H1 (cell line): ENCODE measurements at regions not wholly inside any gene's neighbourhood (a gene's known extent, or its start where the extent isn't known, plus 50 kb on each side); places are given as distances from the start of the nearest gene placed in this dataset.

Experiments
- CTCF ChIA-PET: fragments of 300-600 bp; sonication (Branson Sonifier 250); formaldehyde crosslinking; loops from one replicate; lab custom pipeline; 2021; ENCODE audit not compliant: partially characterized antibody; lab: Charles Lee
- POLR2A ChIA-PET: fragments of 300-600 bp; sonication (Branson Sonifier 250); formaldehyde crosslinking; loops from one replicate; lab custom pipeline; 2021; ENCODE audit warnings: inconsistent platforms; ENCODE audit not compliant: partially characterized antibody; lab: Charles Lee
- DNase-seq, 2 experiments: peaks; one replicate each; pipeline versions ENCODE4 v3.0.0 to v3.0.0-alpha.2; 2010 to 2022; ENCODE audit warnings: low spot score in 2 of 2, low read depth in 1 of 2, mixed read lengths in 1 of 2
- FAIRE-seq: peaks from 2 replicates; lab custom pipeline; 2011; peaks lifted over from hg19 to GRCh38; lab: Jason Lieb, UNC
- H2AFZ ChIP-seq: 2 replicates; pipeline ENCODE4 v1.8.1; 2012; ENCODE audit warnings: low read length, inconsistent platforms
- H2AK5ac ChIP-seq: 2 replicates; pipeline ENCODE4 v1.6.1; 2013; ENCODE audit warnings: low read depth, low read length
- H2BK120ac ChIP-seq: replicated peaks from 2 replicates; pipeline ENCODE3; 2013; ENCODE audit warnings: low read depth, low read length, inconsistent platforms
- H2BK12ac ChIP-seq: 2 replicates; pipeline ENCODE4 v1.6.1; 2013; ENCODE audit warnings: low read depth, low read length
- H2BK15ac ChIP-seq: 2 replicates; pipeline ENCODE4 v1.6.1; 2013; ENCODE audit warnings: low read length
- H2BK20ac ChIP-seq: 2 replicates; pipeline ENCODE4 v1.6.1; 2013; ENCODE audit warnings: low read length
- H2BK5ac ChIP-seq: 2 replicates; pipeline ENCODE4 v1.6.1; 2013; ENCODE audit warnings: low read depth, low read length
- H3K14ac ChIP-seq: 2 replicates; pipeline ENCODE4 v1.6.1; 2013; ENCODE audit warnings: inconsistent platforms; ENCODE audit not compliant: insufficient read length
- H3K18ac ChIP-seq: 2 replicates; pipeline ENCODE4 v1.6.1; 2013; ENCODE audit warnings: low read length; ENCODE audit errors: extremely low read depth
- H3K23ac ChIP-seq: 2 replicates; pipeline ENCODE4 v1.6.1; 2013; ENCODE audit warnings: inconsistent platforms; ENCODE audit not compliant: insufficient read length
- H3K23me2 ChIP-seq: 2 replicates; pipeline ENCODE4 v1.6.1; 2013; ENCODE audit warnings: low read depth, low read length
- H3K27ac ChIP-seq: 2 replicates; pipeline ENCODE4 v1.6.1; 2011; ENCODE audit warnings: low read depth, low read length, inconsistent platforms
- H3K27me3 ChIP-seq, 4 experiments: replicated peaks in 1 of 4; 1 replicate in 1 of 4; 2 replicates in 3 of 4; pipeline versions ENCODE4 v1.6.1 to v1.8.1; 2011 to 2013; ENCODE audit warnings: low read length in 3 of 4, mild to moderate bottlenecking in 3 of 4, inconsistent platforms in 2 of 4, mixed read lengths in 2 of 4, moderate library complexity in 1 of 4; ENCODE audit not compliant: control insufficient read depth in 3 of 4, insufficient read depth in 3 of 4; ENCODE audit errors: extremely low read depth in 1 of 4
- H3K36me3 ChIP-seq, 4 experiments: 2 replicates each; pipeline versions ENCODE4 v1.6.1 to v1.8.1; 2011 to 2013; ENCODE audit warnings: mild to moderate bottlenecking in 4 of 4, low read length in 3 of 4, moderate library complexity in 2 of 4, control low read depth in 1 of 4, inconsistent platforms in 1 of 4; ENCODE audit not compliant: insufficient read depth in 4 of 4, control insufficient read depth in 2 of 4
- H3K4ac ChIP-seq: replicated peaks from 2 replicates; pipeline ENCODE3; 2013; ENCODE audit warnings: low read length, low read depth, mixed read lengths, inconsistent platforms; ENCODE audit not compliant: insufficient read length
- H3K4me1 ChIP-seq, 4 experiments: replicated peaks in 1 of 4; 1 replicate in 1 of 4; 2 replicates in 3 of 4; pipeline versions ENCODE4 v1.6.1 to v1.8.1; 2011 to 2013; ENCODE audit warnings: low read length in 3 of 4, inconsistent platforms in 2 of 4, mixed read lengths in 1 of 4; ENCODE audit not compliant: insufficient read depth in 4 of 4, control insufficient read depth in 3 of 4
- H3K4me2 ChIP-seq, 2 experiments: 2 replicates each; pipeline versions ENCODE4 v1.6.1 to v1.8.1; 2011 to 2013; ENCODE audit warnings: low read depth in 2 of 2, low read length in 2 of 2, control low read depth in 1 of 2, inconsistent platforms in 1 of 2, mild to moderate bottlenecking in 1 of 2; ENCODE audit not compliant: insufficient read depth in 1 of 2
- H3K4me3 ChIP-seq, 4 experiments: fragments of 200-600, 300-600 bp in 1 of 4; sonication (generic), shearing (Covaris generic), sonication (Bioruptor Twin) in 1 of 4; 2 replicates each; pipeline versions ENCODE4 v1.5.1 to v1.8.1; 2011 to 2016; ENCODE audit warnings: low read length in 4 of 4, low read depth in 3 of 4, control low read depth in 2 of 4, inconsistent platforms in 2 of 4, mild to moderate bottlenecking in 2 of 4, mixed read lengths in 1 of 4, moderate library complexity in 1 of 4; ENCODE audit not compliant: insufficient read depth in 2 of 4; ENCODE audit errors: extremely low read depth in 1 of 4
- H3K56ac ChIP-seq: replicated peaks from 2 replicates; pipeline ENCODE3; 2013; ENCODE audit warnings: low read depth, mild to moderate bottlenecking, mixed read lengths, low read length, inconsistent platforms; ENCODE audit not compliant: insufficient read length
- H3K79me1 ChIP-seq: 2 replicates; pipeline ENCODE4 v1.6.1; 2013; ENCODE audit warnings: low read depth, low read length, control low read depth
- H3K79me2 ChIP-seq, 2 experiments: 2 replicates each; pipeline versions ENCODE4 v1.6.1 to v1.8.1; 2012 to 2013; ENCODE audit warnings: low read length in 2 of 2, mild to moderate bottlenecking in 2 of 2, inconsistent platforms in 1 of 2; ENCODE audit not compliant: insufficient read depth in 2 of 2, control insufficient read depth in 1 of 2
- H3K9ac ChIP-seq, 4 experiments: replicated peaks in 1 of 4; 1 replicate in 1 of 4; 2 replicates in 3 of 4; pipeline versions ENCODE4 v1.6.1 to v1.8.1; 2011 to 2013; ENCODE audit warnings: low read depth in 3 of 4, low read length in 3 of 4, control low read depth in 2 of 4, mild to moderate bottlenecking in 2 of 4, moderate library complexity in 2 of 4, inconsistent platforms in 1 of 4; ENCODE audit errors: extremely low read depth in 1 of 4
- H3K9me3 ChIP-seq, 2 experiments: 2 replicates each; pipeline versions ENCODE4 v1.6.1 to v1.8.1; 2012 to 2013; ENCODE audit warnings: mild to moderate bottlenecking in 2 of 2, moderate library complexity in 2 of 2, control low read depth in 1 of 2, inconsistent platforms in 1 of 2, low read depth in 1 of 2, low read length in 1 of 2, mixed read lengths in 1 of 2; ENCODE audit not compliant: insufficient read depth in 2 of 2
- H4K20me1 ChIP-seq, 2 experiments: replicated peaks in 1 of 2; 2 replicates each; pipeline versions ENCODE3 to v1.8.1; 2011 to 2013; ENCODE audit warnings: inconsistent platforms in 2 of 2, low read length in 2 of 2, mild to moderate bottlenecking in 1 of 2; ENCODE audit not compliant: insufficient read depth in 2 of 2, control insufficient read depth in 1 of 2
- H4K5ac ChIP-seq: 2 replicates; pipeline ENCODE4 v1.6.1; 2013; ENCODE audit warnings: low read length, low read depth, mixed read lengths, inconsistent platforms; ENCODE audit not compliant: insufficient read length
- H4K8ac ChIP-seq: 2 replicates; pipeline ENCODE4 v1.8.0; 2013; ENCODE audit warnings: mild to moderate bottlenecking, moderate library complexity, low read length, inconsistent platforms; ENCODE audit not compliant: insufficient read depth; ENCODE audit errors: extremely low read depth
- H4K91ac ChIP-seq: replicated peaks from 2 replicates; pipeline ENCODE3; 2013; ENCODE audit warnings: low read length, mixed read lengths, inconsistent platforms; ENCODE audit not compliant: insufficient read length
- KDM5A ChIP-seq: fragments of 200-600 bp; IDR thresholded peaks from 2 replicates; pipeline ENCODE4 v1.7.1; 2012; ENCODE audit warnings: mild to moderate bottlenecking, low read length, inconsistent platforms, mixed read lengths
- NRF1 ChIP-seq: IDR thresholded peaks from 2 replicates; pipeline ENCODE4 v1.6.1; 2011; ENCODE audit warnings: mild to moderate bottlenecking, low read depth, low read length, improper control_type of control experiment
- POLR2AphosphoS5 ChIP-seq: IDR thresholded peaks from 2 replicates; pipeline ENCODE4 v1.6.1; 2011; ENCODE audit warnings: low read depth, low read length
- SIRT6 ChIP-seq: IDR thresholded peaks from one replicate; pipeline ENCODE4 v1.7.1; 2012; ENCODE audit warnings: low read length, inconsistent platforms
- WGBS, 2 experiments: shearing (Covaris generic) in 1 of 2; methylation state at CpG; one replicate each; pipeline versions ENCODE4 v1.1.6 to v1.1.7; 2013 to 2015; ENCODE audit warnings: low lambda C conversion rate in 2 of 2, mixed read lengths in 2 of 2, inconsistent platforms in 1 of 2, low coverage in 1 of 2, missing lambda C conversion rate in 1 of 2; ENCODE audit not compliant: insufficient replicate concordance in 2 of 2, insufficient coverage in 1 of 2, insufficient read length in 1 of 2; ENCODE audit errors: extremely low coverage in 1 of 2, missing lambda C conversion rate in 1 of 2; 5-methylcytosine and 5-hydroxymethylcytosine counted together

- Histone ChIP-seq H3K56ac (peak overlapping the region; percentile 20), H4K20me1 (peaks cover 0 to 3% of the 10 kb centered on the region in 2 experiments), H3K23ac (no peak overlapping the region), H2BK120ac (peak overlapping the region; percentile 99), H2BK15ac (peak overlapping the region; percentile 33; the same call in 1 of the 2 replicates), H2AFZ (no peak overlapping the region), H3K9ac (peak overlapping the region in 1 of 4 experiments; percentile 16; a peak in 1 of 7 replicates), H3K4me2 (peak overlapping the region; percentile 5 to 11; a peak in 2 of 4 replicates), H3K9me3 (no peaks in the 10 kb centered on the region), H2AK5ac (peak overlapping the region; percentile 55), H4K8ac (peak overlapping the region; percentile 60), H3K27ac (peak overlapping the region; percentile 85), H3K27me3 (no peaks in the 10 kb centered on the region; a peak in 1 of 7 replicates), H3K4ac (peak overlapping the region; percentile 88), H4K5ac (peak overlapping the region; percentile 84), H3K14ac (no peak overlapping the region), H3K79me1 (peaks cover 3% of the 10 kb centered on the region; the same call in 1 of the 2 replicates), H3K18ac (peak overlapping the region; percentile 91), H3K79me2 (no peaks in the 10 kb centered on the region), H3K36me3 (no peaks in the 10 kb centered on the region), H3K4me1 (peaks cover 2 to 35% (median 25%) of the 10 kb centered on the region in 4 experiments), H3K23me2 (no peaks in the 10 kb centered on the region; the same call in 1 of the 2 replicates), H2BK20ac (peak overlapping the region; percentile 100), H2BK5ac (peak overlapping the region; percentile 98), H3K4me3 (peak overlapping the region in 1 of 4 experiments; percentile 2; a peak in 1 of 8 replicates), H2BK12ac (peak overlapping the region; percentile 98), H4K91ac (peak overlapping the region; percentile 100)
- DNase-seq (no peak), FAIRE-seq (no peak)
- WGBS, 2 experiments: 68% methylated on average over 20 of the region's 20 CpGs; no CpG with 5 or more reads in 1 of the 2 experiments
- CTCF ChIA-PET: interaction anchor here (1.0 to 9.5 kb wide), 8 partner anchors 8 to 261 kb away, joined by 3 to 50 read pairs (median 10); no protein-coding TSS in a partner anchor
- TF ChIP-seq NRF1: no peak
- no peak for TF ChIP-seq SIRT6
- TF ChIP-seq KDM5A: no peak
- no peak for TF ChIP-seq POLR2AphosphoS5
- POLR2A ChIA-PET: interaction anchor here (0.9 to 1.7 kb wide), 3 partner anchors 12 to 69 kb away, joined by 3 to 5 read pairs (median 5); no protein-coding TSS in a partner anchor
These were observed 138.7 kb upstream of the PPP1R26 start for GRCh38 chr9:135340726-135341475.
